Breast epithelium (tissue), 3 donors: ENCODE measurements at regions not wholly inside any gene's neighbourhood (a gene's known extent, or its start where the extent isn't known, plus 50 kb on each side); places are given as distances from the start of the nearest gene placed in this dataset.

ENCODE experiments used
- POLR2A ChIP-seq: fragments of 450-650 bp; IDR thresholded peaks from one replicate; pipeline ENCODE4 v1.6.1; 2016; ENCODE audit warnings: antibody characterized with exemption, mild to moderate bottlenecking, moderate library complexity
- TF ChIP-seq, protein P1 (sequence below), 3 donors: fragments of 450-650 bp; IDR thresholded peaks; one replicate each; pipeline ENCODE4 v1.5.1; 2016 to 2017; ENCODE audit warnings: antibody characterized with exemption in 3 of 3, mild to moderate bottlenecking in 3 of 3, moderate library complexity in 3 of 3

- no peak for TF ChIP-seq POLR2A
- TF ChIP-seq, protein P1, sequence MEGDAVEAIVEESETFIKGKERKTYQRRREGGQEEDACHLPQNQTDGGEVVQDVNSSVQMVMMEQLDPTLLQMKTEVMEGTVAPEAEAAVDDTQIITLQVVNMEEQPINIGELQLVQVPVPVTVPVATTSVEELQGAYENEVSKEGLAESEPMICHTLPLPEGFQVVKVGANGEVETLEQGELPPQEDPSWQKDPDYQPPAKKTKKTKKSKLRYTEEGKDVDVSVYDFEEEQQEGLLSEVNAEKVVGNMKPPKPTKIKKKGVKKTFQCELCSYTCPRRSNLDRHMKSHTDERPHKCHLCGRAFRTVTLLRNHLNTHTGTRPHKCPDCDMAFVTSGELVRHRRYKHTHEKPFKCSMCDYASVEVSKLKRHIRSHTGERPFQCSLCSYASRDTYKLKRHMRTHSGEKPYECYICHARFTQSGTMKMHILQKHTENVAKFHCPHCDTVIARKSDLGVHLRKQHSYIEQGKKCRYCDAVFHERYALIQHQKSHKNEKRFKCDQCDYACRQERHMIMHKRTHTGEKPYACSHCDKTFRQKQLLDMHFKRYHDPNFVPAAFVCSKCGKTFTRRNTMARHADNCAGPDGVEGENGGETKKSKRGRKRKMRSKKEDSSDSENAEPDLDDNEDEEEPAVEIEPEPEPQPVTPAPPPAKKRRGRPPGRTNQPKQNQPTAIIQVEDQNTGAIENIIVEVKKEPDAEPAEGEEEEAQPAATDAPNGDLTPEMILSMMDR (IDR thresholded peaks at IDR 0.05) = no peak
Measured at GRCh38 chr5:96297867-96298266, 135.2 kb downstream of the PCSK1 start.
